HUDEP-2 (cell line): ENCODE measurements at regions not wholly inside any gene's neighbourhood (a gene's known extent, or its start where the extent isn't known, plus 50 kb on each side); places are given as distances from the start of the nearest gene placed in this dataset.
"Not testable (repeated sequence)": the region's sequence is repeated elsewhere in the genome, so short reads cannot be mapped to it uniquely, and the experiment has no call there.

ENCODE experiments used
- DNase-seq, 76 experiments: peaks; one replicate each; lab custom pipeline; 2025; ENCODE audit not compliant: unreplicated experiment in 76 of 76; lab: John Stamatoyannopoulos, UW

DNA sequence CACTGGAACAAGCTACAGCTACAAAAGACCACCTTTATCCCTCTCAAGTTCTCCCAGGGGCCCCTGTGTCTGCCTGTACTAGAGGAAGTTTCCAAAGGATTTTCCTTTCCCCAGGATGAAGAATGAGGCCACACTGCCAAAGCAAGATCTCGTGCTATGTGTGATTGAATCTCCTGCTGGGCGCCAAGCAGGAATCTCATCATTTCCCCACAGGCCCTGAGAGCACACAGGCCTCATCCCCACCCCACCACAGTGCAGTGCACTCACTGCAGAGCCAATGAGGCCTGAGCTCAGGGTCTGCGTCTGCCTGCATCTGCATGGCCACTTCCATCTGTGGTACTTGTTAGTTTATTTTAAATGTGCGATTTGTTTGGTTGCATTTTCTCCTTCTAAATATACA, 387.4 kb upstream of the ASIC2 start:
- DNase-seq, result no peak

DNA sequence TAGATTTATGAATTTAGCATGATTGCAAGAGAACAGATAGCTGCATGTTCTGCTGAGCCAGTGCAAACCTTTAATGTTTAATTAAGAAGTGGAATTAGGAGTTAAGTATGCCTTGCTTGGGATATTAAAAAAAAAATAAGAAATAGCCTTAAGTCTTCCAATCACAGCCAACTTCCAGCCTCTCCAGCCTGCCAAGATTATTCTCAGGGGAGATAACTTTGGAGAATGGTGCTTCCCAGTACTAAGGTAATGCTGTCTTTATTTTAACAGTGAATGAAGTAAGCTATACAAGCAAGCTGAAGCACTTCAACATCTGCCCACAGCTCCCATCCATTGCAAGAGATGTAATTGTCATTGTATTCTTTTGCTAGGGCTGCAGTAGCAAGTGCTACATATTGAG, 389.5 kb upstream of the ASIC2 start:
- no peak for DNase-seq

- no peak for DNase-seq
Measured at GRCh38 chr17:33684735-33685134, 391.6 kb upstream of the ASIC2 start.

- peak in 32 of 76 experiments; percentile 1 to 40 (median 12) for DNase-seq
Measured at GRCh38 chr17:33686171-33686570, 393.1 kb upstream of the ASIC2 start.

DNA sequence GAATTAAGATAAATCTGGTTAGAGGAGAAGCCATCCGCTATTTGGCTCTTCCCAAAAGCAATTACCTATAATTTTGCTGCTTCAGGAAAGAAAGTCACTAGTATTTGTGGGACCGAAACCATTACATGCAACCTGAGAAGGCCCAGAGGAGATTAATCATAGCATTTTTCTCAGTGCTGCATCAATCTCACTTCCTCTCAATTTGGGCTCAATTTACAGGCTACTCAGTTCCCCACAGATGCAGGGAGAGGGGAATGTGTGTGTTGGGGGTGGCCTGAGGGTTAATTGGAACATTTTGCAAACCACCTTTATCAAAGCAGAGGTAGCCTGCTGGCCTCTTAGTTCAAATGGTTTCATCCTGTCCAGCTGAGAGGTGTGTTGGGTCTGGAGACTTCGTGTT, 394.7 kb upstream of the ASIC2 start:
- DNase-seq, result no peak

- DNase-seq, result no peak
Measured at GRCh38 chr17:33688771-33689170, 395.7 kb upstream of the ASIC2 start.

DNA sequence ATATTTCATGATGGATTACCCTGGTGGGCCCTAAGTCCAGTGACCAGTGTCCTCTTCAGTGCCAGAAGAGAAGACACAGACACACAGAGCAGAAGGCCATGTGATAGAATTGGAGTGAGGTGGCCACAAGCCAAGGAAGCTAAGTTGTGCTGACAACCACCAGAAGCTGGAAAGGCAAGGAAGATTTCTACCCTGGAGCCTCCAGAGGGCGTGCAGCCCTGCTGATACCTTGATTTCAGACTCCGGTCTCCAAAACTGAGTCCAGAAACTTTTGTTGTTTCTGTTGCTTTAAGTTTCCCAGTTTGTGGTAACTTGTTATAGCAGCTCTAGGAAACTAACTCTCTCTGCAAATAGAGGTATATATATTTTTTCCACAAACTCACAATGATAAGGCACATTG, 396.6 kb upstream of the ASIC2 start:
- DNase-seq, result peak in 1 of 76 experiments; percentile 3

DNA sequence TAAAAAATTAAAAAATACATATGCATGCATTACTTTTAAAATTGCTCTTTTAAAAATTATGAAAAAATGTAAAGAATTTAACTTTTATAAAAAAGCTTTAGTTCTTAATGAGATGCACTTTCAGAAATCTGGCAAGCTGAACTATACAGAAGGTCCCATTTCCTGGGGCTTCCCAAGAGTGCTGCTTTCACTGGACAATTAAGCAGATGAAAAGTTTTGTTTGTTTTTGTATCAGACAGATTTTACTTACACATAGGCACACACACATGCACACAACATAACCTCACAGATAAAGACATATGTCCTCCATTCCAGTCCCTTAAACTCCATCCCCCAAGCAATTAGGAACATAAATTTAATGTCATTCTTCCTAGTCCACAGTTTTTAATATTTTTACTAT, 402.3 kb upstream of the ASIC2 start:
- DNase-seq, result no peak

DNA sequence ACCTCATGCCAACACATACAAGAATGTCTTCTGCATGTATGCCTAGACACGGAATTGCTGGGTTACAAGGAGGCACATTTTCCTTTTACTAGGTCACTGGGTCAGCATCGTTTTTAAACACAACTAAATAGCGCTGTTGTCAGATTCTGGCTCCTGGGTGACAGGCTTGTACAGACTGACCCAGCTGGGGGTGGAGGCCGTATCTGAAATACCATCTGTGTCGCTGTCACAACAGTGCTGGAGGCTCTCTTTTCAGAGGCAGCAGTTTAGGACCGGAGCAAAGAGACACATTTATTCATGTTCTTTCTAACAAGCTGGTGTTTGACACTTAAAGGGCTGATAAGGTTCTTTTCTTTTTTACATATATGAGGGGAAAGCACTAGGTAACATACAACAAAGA, 403.0 kb upstream of the ASIC2 start:
- peak in 1 of 76 experiments; percentile 6 for DNase-seq

DNA sequence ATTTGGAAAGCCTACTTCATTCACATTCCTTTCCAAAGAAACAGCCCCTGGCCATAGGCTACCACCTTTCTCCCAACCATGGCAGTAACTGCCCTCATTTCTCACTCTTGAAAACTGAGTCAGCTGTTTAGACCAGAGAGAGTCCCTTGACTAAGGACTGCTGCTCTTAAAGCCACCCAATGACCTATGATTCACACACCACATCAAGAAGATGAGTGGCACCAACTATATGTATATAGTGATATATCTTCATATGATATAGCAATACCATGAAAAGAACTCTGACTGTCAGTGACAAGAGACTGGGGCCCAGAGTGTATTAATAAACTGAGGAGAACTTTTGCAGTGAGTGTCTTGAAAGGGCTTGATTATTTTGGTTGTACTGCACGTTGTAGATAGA, 404.5 kb upstream of the ASIC2 start:
- no peak for DNase-seq

- DNase-seq, result no peak
Measured at GRCh38 chr17:33701910-33702309, 408.8 kb upstream of the ASIC2 start.

- DNase-seq, result no peak
Measured at GRCh38 chr17:33704856-33705255, 411.8 kb upstream of the ASIC2 start.

DNA sequence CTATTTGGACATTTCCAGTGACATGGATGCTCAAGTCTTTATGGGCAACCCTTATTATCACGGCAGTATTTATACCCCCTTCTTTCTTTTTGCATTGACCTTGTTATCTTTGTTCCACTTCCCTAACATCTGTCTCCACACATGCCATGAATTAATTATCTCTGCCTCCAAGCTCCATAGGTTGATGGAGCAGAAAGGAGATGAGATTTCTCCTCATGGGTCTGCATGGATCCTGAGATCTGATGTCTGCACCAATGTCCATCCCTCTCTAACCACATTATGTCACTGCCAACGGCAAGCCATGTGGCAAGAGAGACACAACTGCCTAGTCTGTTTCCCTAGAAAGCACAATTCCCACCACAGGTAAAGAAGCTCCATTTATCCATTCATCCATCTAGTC, 416.8 kb upstream of the ASIC2 start:
- DNase-seq, result no peak

- DNase-seq, result no peak
Measured at GRCh38 chr17:33712120-33712519, 419.0 kb upstream of the ASIC2 start.

DNA sequence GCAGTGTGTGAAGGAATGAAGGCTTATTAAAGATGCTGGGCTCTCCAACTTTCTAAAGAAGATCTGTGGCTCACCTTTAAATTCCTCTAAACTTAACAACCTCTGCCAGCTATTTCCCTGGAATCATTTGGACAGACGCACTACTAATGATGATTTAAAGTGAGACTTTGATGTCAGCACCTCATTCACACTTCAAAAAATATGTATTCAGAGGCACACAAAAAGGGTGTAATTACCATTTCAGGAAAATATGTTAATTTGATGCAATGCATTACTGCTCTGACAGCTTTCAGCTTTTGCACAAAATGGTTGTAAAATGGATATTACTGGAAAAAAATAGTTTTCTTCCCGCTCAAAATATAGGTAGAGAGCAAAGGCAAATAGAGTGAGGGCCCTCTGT, 423.9 kb upstream of the ASIC2 start:
- no peak for DNase-seq

DNA sequence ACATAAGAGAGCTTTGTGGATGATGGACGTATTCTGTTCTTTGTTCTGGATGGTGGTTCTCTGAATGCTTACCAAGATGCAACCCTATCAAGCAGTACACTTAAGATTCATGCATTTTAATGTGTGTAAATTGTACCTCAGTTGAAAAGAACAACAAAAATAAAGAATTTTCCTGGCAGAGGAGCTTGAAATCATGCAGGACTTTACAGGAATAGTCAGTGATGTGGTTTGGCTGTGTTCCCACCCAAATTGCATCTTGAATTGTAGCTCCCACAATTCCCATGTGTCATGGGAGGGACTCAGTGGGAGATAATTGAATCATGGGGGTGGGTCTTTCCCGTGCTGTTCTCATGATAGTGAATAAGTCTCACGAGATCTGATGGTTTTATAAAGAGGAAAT, 430.6 kb upstream of the ASIC2 start:
- DNase-seq, result not testable (repeated sequence)

DNA sequence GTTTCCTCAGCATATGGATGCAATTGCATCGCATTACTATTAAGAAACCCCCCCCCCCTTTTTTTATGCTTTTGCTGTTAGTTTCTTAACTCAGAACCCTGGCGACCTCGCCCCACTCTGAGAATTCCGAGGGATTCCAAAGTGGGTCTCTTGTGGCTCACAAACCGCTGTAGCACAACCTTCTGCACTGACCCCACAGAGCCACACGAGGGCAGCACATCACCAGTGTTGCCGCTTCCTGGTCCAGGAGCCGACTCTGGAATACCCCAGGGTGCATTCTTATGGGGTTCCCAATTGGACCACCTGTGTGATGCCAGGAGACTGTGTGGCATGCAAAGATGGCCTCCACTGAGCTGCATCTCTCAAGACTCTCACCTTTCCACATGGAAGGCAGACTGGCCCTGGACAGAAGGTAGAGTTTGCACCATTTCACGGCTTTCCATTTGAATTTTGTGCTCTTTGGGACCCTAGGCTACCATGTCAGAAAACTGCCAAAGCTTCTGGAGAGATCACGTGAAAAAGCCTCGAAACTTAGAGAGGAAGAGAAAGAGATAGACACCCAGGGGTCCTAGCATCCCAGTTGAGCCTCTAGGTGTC, 432.7 kb upstream of the ASIC2 start:
- peak in 26 of 76 experiments; percentile 3 to 44 (median 13) for DNase-seq

GRCh38 chr17:33730131-33730530, 437.0 kb upstream of the ASIC2 start:
- DNase-seq, result no peak

GRCh38 chr17:33732116-33732515, 439.0 kb upstream of the ASIC2 start:
- peak in 9 of 76 experiments; percentile 1 to 19 (median 10) for DNase-seq

DNA sequence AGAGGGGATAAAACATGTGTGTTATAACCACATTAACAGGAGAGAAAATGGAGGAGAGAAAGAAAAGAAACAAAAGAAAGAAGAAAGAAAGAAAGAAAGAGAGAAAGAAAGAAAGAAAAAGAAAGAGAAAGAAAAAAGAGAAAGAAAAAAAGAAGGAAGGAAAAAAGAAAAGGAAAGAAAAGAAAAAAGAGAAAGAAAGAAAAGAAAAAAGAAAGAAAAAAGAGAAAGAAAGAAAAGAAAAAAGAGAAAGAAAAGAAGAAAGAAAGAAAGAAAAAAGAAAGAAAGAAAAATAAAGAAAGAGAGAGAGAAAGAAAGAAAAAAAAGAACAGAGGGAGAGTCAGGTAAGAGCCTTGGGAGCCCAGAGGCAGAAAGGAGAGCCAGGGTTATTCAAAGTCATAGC, 446.6 kb upstream of the ASIC2 start:
- DNase-seq, result no peak

GRCh38 chr17:33745047-33745760, 452.1 kb upstream of the ASIC2 start:
- no peak for DNase-seq

GRCh38 chr17:33749171-33749570, 456.1 kb upstream of the ASIC2 start:
- no peak for DNase-seq
